HepG2 (cell line): ENCODE measurements at regions not wholly inside any gene's neighbourhood (a gene's known extent, or its start where the extent isn't known, plus 50 kb on each side); places are given as distances from the start of the nearest gene placed in this dataset.

Experiments used
- HOXA9 ChIP-seq: sonication (generic); formaldehyde crosslinking; IDR thresholded peaks from 2 replicates; pipeline ENCODE4 v1.8.1; 2022; ENCODE audit warnings: missing genetic modification reagents, mild to moderate bottlenecking, moderate library complexity, borderline replicate concordance
- ZBTB25 ChIP-seq: IDR thresholded peaks from 2 replicates; pipeline ENCODE4 v1.6.1; 2018; ENCODE audit warnings: missing genetic modification reagents
- ZNF143 ChIP-seq: sonication (generic); formaldehyde crosslinking; IDR thresholded peaks from 2 replicates; pipeline ENCODE4 v1.4.0; 2020; ENCODE audit warnings: missing genetic modification reagents
- ZNF232 ChIP-seq: sonication (generic); formaldehyde crosslinking; IDR thresholded peaks from 2 replicates; pipeline ENCODE4 v1.4.0; 2020; ENCODE audit warnings: missing genetic modification reagents, borderline replicate concordance
- ZNF407 ChIP-seq: sonication (generic); formaldehyde crosslinking; IDR thresholded peaks from one replicate; pipeline ENCODE4 v1.5.1; 2020; ENCODE audit warnings: mild to moderate bottlenecking, missing genetic modification reagents; ENCODE audit errors: not compliant biosample characterization
- ZNF605 ChIP-seq: sonication (generic); formaldehyde crosslinking; IDR thresholded peaks from 2 replicates; pipeline ENCODE4 v1.8.0; 2022; ENCODE audit warnings: mild to moderate bottlenecking, missing genetic modification reagents
- ZNF770 ChIP-seq: sonication (generic); formaldehyde crosslinking; IDR thresholded peaks from 2 replicates; pipeline ENCODE4 v1.5.0; 2020; ENCODE audit warnings: mild to moderate bottlenecking, missing genetic modification reagents

GRCh38 chr4:138902705-138903104, 112.9 kb upstream of the NOCT start (continued):
- TF ChIP-seq HOXA9 (CRISPR knock-in tag) (no peak), ZNF407 (CRISPR knock-in tag) (no peak), ZNF143 (CRISPR knock-in tag) (no peak), ZNF770 (no peak), ZBTB25 (CRISPR knock-in tag) (no peak), ZNF232 (no peak), ZNF605 (CRISPR knock-in tag) (no peak)
- TF ChIP-seq, all 625 proteins: peak for 0
